ENCODE measurements at regions not wholly inside any gene's neighbourhood (a gene's known extent, or its start where the extent isn't known, plus 50 kb on each side); places are given as distances from the start of the nearest gene placed in this dataset.
"Not testable (repeated sequence)": the region's sequence is repeated elsewhere in the genome, so short reads cannot be mapped to it uniquely, and the experiment has no call there.

DNA sequence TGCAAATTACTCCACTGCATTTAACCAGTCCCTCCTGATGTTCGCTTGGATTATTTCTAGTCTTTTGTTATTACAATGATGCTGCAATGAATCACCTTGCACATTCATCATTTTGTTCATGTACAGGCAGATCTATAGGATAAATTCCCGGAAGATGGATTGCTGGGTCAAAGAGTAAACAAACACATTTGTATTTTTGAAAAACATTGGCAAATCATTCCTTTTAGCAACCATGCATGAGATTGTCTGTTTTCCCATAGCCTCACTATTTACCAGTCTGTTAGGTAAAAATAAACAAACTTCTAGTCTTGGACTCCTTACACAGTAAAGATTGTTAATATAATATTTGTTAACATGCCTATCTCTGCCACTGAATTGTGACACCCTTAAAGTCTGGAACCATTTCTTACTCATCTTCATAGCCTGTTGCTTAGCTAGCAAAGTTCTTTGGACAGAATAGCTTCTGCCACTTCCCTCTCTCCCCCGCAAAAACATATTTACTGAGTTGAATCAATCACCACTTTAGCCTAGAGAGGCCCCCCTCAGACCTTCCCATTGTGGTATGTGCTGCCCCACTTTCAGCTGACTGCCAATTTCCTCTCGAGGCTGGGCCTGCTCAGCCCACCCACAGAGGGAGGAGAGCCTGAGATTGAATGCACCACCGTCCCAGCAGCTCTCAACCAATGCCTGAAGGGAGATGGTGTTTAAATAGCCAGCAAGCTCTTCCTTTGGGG, 108.4 kb upstream of the ATXN3L start:
- peak in 1 of 2 donors; percentile 77 for DNase-seq (ENCODE audit: low read depth in 2 of 2)

DNA sequence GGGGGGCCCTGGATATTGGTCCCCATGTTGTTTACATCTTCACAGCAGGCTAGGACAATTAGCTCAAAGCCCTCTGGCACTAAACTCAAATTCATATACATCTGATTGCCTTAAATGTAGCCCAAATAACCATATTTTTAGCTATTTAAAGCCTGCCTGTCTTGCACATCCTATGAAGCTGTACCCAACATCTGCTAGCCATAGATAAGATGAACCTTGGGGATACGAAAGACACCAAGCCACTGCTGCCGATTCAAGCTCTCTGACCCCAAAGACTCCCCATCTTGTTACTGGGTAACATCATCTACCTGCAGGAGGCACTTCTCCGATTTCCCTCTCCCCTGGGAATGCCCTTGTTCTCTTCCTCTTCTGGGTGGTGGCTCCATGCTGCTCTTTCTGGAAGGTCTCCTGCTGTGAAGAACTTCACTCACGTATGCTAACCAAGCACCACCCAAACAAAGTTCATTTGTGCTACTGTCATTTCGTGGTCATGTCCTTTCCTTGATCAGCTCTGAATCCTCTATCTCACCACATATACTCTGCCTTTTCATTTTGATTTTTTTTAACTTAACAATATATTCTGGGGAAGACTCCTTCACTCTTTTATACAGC, 107.7 kb upstream of the ATXN3L start:
- no peak for DNase-seq (ENCODE audit: low read depth in 2 of 2)

DNA sequence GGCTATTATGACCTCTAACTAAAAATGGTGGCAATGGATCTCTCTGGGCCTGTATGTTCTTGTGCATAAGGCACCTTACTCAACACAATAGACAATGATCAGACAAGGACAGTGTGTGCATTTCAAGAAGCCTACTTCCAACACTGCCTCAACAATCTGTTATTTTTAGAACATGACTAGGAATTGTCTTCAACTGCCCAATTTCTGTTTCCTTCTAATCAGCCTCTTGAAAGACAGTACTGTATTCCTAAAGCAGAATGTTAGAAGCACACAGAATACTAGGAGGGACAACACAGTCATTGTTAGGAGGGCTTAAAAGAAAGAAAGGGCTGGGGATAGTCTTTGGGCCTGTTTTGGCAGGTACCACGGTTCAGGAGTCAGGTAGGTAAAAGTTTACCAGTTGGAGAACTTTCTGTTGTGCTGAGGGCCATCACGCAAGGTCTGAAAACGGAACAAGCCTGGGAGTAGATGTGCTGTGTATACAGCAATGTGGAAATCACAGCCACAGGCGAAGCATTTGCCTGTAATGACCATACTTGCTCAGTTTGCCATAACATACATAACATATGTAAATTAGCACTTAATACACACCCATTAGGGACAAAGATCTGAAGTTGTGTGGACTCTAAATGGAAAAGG, 100.8 kb upstream of the ATXN3L start:
- DNase-seq (ENCODE audit: low read depth in 2 of 2), result no peak

DNA sequence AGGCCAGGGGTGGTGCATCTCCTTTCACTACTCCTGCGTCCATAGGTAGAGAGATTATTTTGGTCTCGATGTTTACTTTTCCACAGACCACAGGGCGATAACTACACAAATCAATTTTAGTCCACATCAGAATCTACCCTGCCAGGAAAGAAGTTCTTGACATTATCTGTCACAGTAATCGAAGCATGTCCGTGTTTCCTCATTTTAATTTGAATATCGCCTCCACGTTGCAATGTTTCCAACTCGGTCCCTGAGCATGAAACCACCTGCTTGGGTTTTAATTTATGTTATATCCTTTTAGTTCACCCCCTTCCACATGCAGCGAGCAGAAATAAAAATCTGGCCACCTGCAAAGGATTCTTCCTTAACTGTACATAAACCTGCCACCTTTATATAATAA, 100.1 kb upstream of the ATXN3L start:
- DNase-seq (ENCODE audit: low read depth in 2 of 2), result no peak

DNA sequence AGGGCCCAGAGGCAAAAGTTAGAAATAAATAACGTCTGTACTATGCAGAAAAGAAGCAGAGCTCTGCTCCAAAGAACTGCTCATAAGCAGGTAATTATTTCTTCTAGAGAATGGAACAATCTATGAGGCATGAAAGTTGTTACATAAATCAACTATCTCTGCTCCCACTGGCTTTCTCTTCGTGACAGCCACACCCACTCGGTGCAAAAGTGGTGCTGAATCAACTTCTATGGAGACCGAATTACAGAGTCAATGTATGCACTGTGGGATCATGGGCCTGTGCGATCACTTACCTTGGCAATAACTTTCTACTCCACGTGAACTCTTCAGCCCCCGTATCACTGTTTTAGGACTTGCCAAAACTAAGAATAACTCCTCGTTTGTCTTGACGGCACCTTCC, 99.4 kb upstream of the ATXN3L start:
- no peak for DNase-seq (ENCODE audit: low read depth in 2 of 2)

DNA sequence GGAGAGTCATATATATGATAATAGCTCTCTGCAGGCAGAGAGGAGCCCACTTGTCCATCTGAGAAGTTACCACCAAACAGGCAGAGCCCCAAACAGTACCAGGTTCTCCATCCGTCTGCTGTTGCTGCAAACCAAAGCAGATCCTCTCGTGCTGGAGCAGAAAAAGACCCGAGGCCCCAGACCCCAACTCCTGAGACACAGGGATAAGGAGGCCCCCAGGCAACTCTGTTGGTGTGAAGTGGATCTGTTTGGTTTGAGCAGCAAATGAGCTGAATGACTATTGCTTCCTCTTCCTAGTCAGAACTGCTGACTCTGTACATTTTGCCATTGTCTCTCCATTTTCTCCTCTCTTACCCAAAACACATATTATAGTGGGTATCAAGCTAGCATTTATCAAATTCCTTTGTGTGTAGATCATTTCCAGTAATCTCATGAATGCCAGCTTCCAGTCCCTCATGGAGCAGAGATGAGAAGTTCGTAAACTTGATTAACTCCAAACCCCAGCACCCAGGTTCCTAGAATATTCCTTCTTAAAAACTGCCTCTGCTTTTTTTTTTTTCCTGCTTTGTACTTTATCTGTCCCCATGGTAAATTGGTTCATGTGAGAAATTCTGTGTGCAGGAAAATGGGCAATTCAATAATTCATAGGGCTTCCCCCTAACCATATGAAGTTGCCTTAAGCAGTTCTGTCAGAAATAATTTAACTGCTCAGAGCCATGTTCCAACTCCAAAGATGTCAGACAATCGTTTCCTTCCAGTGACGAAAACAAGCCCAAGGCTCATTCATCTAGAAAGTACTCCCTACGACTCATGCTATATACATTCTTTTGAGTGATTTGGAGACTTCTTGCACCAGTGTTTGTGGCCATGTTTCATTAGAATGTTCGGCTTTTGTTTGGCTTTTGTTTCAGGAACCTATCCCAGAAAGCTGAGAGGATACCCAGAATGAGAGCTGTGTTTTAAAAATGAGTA, 98.6 kb upstream of the ATXN3L start:
- peak; percentile 48 to 53 for DNase-seq (ENCODE audit: low read depth in 2 of 2)

DNA sequence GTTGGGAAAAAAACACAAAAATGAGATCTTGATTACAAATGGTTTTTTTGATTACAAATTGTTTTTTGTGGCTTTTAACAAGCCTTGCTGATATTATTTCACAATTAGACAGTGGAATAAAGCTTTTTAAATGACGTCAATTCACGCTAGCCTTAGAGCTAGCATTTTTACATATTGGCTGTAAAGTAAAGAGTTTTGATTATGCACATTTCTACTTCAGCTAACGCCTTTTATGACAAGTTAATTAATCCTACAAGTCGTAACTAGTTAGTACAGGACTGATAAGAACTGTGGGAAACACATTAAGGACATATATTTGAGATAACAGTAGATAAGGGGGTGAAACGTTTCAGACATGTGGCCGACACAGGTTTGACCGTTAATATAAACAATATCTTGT, 95.7 kb upstream of the ATXN3L start:
- no peak for DNase-seq (ENCODE audit: low read depth in 2 of 2)

DNA sequence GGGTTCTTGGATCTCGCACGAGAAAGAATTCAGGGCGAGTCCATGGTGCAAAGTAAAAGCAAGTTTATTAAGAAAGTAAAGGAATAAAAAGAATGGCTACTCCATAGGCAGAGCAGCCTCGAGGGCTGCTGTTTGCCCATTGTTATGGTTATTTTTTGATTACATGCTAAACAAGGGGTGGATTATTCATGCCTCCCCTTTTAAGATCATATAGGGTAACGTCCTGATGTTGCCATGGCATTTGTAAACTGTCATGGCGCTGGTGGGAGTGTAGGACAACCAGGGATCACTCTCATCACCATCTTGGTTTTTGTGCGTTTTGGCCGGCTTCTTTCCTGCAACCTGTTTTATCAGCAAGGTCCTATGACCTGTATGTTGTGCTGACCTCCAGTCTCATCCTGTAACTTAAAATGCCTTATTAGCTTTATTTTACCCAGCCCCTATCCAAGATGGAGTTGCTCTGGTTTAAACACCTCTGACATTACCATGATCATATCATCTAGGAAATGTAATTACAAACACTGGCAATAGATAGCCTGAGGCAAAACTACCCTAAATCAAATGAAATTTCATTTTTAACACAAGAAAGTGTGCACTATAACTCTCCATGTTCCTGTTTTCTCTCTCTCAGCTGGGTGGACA, 94.3 kb upstream of the ATXN3L start:
- no peak for DNase-seq (ENCODE audit: low read depth in 2 of 2)

DNA sequence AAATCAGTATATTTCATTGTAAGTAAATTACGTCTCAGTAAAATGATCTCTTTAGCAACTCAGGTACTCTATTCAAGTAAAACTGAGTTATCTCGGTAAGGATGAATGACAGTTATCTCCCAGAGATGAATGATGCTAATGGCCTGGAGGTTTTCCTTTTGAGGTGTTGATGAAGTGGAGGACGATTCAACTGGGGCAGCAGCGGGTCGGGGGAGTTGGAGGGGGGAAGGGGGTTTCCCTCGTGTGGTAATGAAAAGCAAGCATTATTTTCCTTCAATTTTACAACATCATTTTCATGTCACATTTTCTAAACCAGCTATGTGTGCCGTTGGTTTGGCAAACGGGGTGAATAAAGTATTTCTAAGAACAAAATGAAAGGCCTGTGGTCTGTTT, 92.4 kb upstream of the ATXN3L start:
- no peak for DNase-seq (ENCODE audit: low read depth in 2 of 2)

DNA sequence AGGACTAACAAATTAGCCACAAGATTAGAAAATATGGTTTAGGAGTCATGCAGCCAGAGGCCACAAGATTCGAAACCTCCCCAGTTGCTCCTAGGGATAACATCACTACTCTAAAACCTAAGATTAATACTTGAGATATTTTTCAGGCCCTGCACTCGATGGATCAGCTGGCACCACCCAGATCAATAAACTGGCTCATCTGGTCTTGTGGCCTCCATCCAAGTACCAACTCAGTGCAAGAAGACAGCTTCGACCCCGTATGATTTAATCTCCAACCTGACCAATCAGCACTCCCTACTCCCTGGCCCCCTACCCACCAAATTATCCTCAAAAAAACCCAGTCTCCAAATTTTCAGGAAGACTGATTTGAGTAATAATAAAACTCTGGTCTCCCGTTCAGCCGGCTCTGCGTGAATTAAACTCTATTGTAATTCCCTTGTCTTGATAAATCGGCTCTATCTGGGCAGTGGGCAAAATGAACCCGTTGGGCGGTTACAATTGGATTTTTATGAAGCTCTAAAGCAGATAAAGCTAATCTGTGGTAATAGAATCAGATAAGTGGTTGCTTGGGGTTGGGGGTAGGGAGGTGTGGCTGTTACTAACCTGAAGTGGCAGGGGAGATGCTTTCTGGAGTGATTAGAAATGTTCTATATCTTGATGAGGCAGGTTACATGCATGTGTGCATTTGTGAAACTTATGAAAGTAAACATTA, 91.8 kb upstream of the ATXN3L start:
- DNase-seq (ENCODE audit: low read depth in 2 of 2), result no peak

DNA sequence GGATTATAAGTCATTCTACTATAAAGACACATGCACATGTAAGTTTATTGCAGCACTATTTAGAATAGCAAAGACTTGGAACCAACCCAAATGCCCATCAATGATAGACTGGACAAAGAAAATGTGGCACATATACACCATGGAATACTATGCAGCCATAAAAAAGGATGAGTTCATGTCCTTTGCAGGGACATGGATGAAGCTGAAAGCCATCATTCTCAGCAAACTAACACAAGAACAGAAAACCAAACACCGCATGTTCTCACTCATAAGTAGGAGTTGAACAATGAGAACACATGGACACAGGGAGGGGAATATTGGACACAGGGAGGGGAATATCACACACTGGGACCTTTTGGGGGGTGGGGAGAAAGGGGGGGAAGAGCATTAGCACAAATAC, 88.7 kb upstream of the ATXN3L start:
- DNase-seq (ENCODE audit: low read depth in 2 of 2), result not testable (repeated sequence)

DNA sequence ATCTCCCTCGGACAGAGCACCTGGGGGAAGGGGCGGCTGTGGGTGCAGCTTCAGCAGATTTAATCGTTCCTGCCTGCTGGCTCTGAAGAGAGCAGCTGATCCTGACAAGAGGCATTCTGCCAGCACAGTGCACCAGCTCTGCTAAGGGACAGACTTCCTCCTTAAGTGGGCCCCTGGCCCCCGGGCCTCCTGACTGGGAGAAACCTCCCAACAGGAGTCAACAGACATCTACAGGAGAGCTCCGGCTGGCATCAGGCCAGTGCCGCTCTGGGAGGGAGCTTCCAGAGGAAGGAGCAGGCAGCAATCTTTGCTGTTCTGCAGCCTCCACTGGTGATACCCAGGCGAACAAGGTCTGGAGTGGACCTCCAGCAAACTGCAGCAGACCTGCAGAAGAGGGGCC, 84.9 kb upstream of the ATXN3L start:
- not testable (repeated sequence) for DNase-seq (ENCODE audit: low read depth in 2 of 2)

DNA sequence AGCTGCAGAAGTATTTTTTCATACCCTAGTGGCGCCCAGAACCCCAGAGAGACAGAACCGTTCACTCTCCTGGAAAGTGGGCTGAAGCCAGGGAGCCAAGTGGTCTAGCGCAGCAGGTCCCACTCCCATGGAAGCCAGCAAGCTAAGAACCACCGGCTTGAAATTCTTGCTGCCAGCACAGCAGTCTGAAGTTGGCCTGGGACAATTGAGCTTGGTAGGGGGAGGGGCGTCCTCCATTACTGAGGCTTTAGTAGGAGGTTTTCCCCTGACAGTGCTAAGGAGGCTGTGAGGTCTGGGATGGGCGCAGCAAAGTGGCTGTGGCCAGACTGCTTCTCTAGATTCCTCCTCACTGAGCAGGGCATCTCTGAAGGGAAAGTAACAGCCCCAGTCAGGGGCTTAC, 84.5 kb upstream of the ATXN3L start:
- DNase-seq (ENCODE audit: low read depth in 2 of 2), result no peak

DNA sequence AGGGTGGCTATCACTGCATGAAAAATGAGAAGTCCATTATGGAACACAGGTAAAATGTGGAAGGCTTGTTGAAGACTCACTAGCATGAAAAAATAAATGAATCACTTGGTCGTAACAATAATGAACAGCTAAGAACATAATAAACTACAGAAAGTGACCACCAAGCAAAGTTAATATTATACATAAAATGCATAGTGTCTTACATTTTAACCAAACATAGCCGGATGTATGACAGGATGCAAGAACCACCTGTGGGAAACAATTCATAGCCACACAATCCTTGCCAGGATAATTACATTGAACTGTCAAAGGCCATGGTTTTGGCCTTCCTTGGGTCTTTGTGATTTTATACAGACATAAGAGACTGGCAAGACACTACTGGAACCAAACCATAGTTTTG, 81.9 kb upstream of the ATXN3L start:
- no peak for DNase-seq (ENCODE audit: low read depth in 2 of 2)

DNA sequence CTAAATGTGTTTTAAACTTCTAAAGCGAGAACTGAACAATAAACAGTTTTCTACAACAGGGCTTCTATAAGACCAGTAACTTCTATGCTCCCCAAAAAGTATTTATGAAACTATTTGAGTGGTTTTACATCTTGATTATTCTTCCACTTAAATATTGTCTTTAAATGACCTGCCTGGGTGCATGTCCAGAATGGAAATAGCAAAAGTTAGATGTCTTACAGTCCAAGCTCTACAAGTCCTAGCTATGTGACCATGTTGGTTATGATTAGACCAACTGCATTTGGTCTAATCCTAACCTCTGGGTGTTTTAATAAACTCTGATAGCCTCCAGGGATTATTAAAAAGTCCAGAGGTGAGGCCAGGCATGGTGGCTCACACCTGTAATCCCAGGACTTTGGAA, 79.0 kb upstream of the ATXN3L start:
- no peak for DNase-seq (ENCODE audit: low read depth in 2 of 2)

DNA sequence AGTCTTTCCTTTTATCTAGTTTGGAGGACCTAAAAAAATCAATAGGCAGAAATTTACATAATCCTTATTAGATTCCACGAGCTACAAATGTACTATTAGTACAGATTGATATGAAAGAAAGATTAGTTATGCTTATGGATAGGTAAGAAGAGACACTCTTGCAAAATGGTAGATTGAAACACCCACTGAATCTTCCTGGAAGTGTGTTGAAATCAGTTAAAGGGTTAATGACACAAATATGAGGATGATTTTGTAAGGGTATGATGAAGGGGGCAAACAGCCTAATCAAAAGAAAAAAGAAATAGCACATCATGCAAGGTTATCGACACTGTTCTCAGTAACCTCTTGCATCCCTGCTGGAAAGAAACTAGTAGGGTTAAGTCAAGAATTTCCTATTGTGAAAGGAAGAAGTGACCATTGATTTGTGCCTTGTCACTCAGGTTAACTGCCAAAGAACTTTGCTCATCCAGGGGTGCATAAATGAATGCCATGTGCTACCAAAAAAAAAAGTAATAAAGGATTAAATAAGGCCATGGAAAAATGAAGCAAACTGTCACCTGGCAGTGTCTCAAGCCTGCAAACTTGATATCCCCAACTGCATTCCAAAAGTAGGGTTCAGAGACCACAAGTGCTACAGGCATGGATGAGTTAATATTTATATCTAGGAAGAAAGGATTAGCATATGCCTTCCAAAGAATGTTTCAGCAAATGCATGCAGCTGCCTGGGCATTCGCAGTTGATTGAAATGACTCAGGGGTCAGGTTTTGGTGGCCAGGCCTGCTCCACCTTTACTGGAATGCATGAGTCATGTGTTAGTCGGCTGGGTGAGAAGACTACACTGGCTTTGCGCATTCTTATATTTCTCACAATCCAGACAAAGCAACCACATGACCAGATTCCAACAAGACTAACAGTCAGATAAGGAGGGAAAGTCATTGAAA, 78.3 kb upstream of the ATXN3L start:
- peak; percentile 83 to 96 for DNase-seq (ENCODE audit: low read depth in 2 of 2)

DNA sequence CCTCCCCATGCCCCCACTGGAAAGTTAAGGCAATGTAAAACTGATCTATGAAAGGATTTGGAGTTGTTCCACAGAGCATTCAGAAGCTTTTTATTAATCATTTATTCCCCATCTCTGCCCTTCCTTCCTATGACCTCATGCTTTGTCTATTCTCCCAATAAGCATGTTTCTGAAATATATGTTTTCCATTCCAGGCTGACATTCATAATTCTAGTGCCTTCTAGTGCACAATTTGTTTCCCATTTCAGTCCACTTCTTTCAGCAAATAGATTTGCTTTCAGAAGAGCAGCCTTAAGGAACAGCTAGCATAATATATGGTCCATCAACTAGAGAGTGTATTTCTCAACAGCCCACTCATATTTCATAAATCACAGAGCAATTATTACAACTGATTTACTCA, 77.1 kb upstream of the ATXN3L start:
- DNase-seq (ENCODE audit: low read depth in 2 of 2), result peak; percentile 72 to 73

DNA sequence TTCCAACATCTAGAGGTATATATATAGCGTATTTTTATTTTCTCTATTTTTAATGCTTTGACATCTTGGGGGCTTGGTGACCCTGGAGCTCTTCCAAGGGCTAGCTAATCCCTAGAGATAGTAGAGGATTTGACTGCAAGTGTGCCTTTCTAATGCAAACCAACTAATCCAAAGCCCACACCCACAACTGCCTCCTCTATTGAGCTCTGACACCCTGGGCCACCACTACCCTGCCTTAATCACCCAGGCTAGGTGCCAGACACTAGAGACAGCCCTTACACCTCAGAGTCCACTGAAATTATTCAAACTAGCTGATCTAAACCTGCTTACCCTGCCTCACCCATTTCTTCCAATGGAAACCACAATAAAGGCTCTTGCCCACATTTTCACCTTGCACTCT, 69.6 kb upstream of the ATXN3L start:
- no peak for DNase-seq (ENCODE audit: low read depth in 2 of 2)

DNA sequence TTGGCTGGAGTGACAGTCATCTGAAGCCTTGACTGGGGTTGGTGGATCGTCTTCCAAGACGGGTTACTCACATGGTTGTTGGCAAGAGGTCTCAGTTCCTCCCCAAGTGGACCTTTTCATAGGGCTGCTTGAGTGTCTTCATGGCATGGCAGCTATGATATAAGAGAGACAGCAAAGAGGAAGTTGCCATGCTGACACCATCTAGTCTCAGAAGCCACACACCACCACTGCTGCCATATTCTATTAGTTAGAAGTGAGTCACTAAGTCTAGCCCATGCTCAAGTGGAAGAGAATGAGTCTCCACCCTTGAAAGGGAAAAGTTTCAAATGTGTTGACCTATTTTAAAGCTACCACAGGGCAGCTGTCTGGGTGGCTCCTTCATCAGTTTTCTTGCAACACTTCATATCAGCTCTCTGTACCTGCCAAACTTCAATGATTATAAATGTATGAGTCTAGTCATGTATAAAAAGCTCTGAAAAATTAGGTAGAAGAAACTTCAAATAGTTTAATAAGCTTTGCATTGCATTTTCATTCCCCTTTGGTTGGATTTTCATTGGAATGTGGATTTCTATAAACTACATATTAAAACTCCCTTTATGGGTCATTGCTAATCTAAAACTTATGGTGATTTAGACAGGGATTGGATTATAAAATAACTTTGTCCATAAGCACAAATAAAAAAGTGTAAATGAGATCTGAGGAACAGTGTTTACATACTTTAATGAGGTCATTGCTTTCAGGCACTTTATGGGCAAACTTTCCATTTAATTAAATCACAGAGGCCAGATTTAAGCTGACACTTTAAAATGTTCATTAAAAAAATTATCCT, 68.0 kb upstream of the ATXN3L start:
- DNase-seq (ENCODE audit: low read depth in 2 of 2), result no peak
